GM21381 (cell line): ENCODE measurements at regions not wholly inside any gene's neighbourhood (a gene's known extent, or its start where the extent isn't known, plus 50 kb on each side); places are given as distances from the start of the nearest gene placed in this dataset.

Source experiments
- ATAC-seq: cut with Tn5 transposase; IDR thresholded peaks from one replicate; pipeline ENCODE4 v1.9.1; 2021; ENCODE audit warnings: mild to moderate bottlenecking, moderate library complexity; ENCODE audit not compliant: unreplicated experiment

- ATAC-seq, result peak; percentile 94
These were observed 218.1 kb downstream of the WDR11 start for GRCh38 chr10:121069061-121069850.

DNA sequence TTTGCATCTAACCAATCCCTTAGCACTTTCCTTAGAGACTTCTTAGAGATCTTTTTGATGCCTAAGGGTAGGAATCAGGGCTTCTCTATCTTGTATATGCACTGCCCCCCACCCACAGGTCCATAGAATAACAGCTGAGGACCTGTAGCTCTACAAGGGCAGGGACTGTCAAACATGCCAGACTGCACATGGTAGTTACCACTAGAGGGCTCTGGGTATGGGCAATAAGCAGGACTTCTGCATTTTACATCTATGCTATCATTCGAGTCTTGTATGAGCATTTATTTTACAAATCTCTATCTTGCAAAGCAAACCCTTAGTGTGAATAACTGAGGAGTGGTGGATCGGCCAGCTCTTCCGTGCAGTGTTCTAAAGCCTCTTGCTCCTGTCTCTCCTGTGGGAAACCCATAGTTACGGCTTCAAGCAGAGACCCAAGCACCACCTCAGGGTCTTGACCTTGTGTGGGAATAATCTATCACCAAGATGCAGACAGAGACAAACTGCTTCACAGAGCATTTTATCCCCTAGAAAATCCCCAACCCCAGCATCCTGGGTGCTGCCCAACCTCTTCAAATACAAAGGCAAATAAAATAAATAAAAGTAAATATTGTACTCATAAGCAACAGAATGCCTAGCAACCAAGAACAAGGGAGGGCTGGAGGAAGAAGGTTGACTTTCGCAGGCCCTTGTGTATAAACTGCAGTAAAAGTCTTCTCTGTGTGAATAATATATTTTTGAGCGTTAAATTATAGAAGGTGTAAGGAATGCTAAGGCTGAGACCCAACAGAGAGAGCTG lies 219.3 kb downstream of the WDR11 start:
- no peak for ATAC-seq

GRCh38 chr10:121071901-121072300 lies 220.7 kb downstream of the WDR11 start:
- no peak for ATAC-seq

DNA sequence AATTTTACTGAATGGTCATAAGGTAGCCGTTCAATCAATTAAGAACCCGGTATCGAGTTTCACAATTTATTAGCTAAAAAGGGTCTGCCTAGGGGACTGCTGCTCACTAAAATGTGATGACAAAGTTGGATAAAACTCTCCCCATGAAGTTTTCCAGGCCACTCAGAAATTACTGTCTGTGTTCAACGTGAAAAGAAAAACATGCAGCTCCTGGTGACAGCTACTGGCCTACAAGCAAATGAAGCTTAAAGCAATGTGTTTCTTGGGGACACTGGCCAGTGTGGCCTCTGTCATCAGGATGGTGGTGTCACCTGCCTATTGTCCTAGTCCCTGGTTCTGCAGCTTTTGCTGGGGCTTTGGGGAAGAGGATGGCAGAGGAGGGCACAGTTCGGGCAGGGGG lies 222.6 kb downstream of the WDR11 start:
- ATAC-seq, result no peak

GRCh38 chr10:121076776-121077715 lies 225.9 kb downstream of the WDR11 start:
- ATAC-seq, result no peak

DNA sequence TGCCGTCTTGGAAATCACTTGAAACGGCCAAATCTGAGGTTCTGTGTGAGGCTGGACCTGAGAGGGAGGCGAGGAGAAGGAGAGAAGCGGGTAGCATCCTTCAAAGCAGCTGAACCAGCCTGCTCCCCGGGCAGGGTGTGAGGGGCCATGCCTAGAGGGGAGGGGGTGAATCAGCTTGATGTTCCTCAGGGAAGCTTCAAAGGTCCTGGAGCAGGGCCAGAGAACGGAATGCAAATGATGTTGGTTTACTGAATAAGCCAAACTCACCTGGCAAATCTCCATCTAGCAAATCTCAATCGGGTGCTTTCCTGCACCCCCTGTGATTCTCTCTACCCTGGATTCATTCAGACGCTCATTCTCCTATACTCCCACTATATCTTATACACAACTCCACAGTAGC lies 226.9 kb downstream of the WDR11 start:
- no peak for ATAC-seq

DNA sequence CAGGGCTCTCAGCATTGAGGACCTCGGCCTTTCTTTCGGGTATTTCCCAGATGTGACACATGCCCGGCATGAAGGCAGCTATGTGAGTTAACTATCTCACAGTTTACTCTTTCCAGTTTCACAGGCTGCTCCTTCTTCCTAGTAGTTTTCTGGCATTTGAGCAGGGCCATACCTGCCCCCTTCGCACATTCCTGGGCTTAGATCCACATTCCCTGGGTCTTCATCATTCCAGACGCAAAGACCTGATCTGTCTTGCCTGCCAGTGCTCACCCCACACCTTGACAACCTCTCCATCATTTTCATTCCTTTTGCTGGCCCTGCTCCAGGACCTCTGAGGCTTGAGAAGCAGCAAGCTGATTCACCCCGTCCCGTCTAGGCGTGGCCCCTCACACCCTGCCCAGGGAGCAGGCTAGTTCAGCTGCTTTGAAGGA lies 227.5 kb downstream of the WDR11 start:
- no peak for ATAC-seq

DNA sequence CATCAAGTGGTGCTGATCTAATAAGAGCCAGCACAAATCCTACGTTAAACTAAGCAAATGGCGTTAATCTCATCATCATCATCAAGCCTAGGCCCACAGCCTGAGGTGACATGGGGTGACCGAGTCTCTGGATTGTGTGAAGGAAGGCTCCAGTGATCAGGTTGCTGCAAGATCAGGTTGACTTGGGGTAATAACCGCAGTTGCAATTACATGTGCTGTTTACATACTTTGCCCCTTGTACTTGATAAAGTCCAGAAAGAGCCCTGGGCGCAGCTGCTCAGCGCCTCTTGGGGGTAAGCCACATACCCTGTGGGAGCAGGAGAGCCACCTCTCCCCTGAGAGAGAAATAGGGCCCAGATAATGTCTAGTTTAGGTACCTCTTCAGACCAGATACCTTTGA lies 228.1 kb downstream of the WDR11 start:
- ATAC-seq, result no peak

DNA sequence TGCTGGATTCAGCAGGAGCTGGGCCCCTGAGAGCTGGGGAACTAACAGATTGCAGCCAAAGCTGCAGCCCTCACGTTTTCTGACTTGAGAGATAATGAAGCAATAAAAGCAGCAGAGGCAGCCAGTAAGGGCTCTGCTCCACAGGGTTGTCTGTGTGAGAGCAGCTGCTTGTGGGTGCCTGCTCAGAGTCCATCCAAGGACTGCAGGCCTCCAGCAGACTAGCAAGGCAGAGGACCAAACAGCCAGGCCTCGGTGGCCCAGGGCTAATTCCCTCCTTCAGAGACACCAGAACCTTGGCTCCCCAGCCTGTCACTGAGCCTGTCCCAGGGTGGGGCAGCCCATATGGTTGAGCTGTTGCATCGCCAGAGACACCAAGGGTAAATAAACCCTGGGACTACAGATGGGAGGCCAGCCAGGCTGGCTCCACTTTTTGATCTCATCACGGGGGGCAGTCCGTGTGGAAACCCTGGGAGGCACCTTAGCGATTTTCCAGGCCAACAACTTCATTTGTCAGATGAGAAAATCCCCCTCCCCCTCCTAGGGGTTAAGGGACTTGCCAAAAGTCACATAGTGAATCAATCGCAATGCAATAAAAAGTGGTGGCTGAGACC lies 229.2 kb downstream of the WDR11 start:
- ATAC-seq, result no peak

GRCh38 chr10:121081306-121081705 lies 230.1 kb downstream of the WDR11 start:
- no peak for ATAC-seq

- no peak for ATAC-seq
These were observed 231.8 kb downstream of the WDR11 start for GRCh38 chr10:121082984-121083383.

- ATAC-seq, result no peak
These were observed 233.0 kb downstream of the WDR11 start for GRCh38 chr10:121084016-121084674.

DNA sequence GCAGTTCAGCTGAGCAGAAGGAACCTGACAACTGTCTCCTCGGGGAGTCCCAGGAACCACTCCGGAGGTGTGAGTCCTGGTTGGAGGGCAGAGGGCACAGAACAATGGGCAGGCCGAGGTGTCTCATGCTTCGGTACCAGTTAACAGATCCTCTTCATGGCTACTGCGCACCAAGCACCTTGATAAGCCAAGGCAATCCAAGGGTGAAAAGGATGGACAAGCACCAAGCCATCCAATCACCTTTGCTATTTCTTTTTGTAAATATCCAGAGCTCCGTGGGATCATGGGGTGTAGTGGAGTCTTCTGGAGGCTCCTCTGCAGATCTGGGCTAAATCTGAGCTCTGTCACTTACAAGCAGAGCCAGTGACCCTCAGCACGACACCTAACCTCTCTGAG lies 233.5 kb downstream of the WDR11 start:
- no peak for ATAC-seq

GRCh38 chr10:121085367-121085766 lies 234.2 kb downstream of the WDR11 start:
- no peak for ATAC-seq

DNA sequence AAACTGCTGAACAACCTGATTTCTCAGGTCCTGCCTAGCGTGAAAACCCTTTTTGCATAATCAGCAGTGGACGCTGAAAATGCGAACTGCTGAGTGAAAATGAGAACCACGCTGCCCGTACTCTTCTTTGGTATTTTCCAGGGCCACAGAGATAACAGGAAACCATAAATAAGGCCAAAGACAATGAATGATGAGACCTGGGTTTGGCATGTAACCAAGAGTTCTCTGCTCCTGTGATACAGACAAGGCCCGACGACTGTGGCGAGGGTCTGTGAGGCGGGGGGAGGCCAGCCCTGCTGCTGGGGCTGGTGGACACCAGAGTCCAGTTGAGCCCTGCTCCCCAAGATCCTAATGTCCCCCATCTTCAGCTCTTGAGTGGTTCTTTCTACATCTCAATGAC lies 236.0 kb downstream of the WDR11 start:
- ATAC-seq, result no peak

DNA sequence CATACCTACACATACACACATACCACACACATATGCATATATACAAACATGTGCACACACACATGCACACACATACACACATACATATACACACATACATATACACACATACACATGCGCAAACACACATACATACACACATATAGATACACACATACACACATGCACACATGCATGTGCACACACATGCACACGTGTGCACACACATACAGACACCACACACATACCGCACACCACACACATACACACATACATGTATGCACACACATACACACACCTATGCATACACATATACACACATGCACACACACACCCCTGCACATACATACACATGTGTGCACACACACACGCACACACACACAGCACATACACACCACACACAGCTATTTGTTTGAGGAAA lies 236.5 kb downstream of the WDR11 start:
- no peak for ATAC-seq

DNA sequence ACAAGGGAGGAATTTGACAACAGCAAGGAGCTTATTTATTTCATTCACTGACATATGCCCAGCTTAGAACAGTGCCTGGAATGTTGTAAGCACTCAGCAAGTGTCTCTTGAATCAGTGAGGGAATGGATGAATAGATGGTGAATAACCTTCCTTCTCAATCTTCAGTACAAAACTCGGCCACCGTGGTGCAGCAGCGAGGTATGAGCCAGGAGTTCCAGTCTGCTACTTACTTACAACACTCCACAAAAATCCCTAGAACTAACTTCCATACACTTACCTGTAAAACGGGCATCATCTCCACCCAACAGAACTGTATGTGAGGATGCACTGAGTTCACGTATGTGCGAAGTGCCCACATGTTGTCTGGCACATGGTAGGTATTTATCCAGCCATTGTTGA lies 237.4 kb downstream of the WDR11 start:
- ATAC-seq, result no peak

GRCh38 chr10:121089434-121089833 lies 238.3 kb downstream of the WDR11 start:
- ATAC-seq, result no peak

DNA sequence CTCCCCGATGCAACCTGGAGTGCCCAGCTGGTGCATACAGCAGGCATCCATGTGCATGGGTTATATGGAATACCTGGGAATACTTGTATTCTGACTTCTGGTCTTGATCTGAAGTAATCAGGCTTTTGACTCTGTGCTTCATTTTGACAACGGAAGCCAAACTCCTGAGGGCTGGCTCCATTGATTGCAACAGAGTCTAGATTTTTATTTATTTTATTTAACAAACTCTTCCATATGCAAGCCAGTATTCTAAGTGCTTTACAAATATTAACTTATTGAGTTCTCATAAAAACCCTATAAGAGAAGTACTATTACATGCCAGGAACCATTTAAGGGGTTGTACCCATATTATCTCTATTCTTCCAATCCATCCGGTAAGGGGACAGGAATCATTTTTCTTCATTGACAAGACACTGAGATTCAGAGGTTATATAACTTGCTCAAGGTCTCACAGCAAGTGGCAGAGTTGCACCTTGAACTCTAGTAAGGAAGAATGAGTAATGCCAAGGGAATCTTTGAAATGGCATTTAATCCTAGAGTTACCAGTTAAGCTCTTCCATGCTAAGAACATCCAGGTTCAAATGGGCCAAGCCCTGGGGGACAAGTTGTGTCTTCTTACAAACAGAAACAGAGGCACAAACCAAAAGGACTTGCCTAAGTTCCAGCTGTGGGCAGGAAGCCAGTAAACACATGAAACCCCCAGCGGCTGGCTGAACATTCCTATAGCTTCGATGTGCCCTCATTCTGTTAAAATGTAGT lies 241.0 kb downstream of the WDR11 start:
- ATAC-seq, result no peak

DNA sequence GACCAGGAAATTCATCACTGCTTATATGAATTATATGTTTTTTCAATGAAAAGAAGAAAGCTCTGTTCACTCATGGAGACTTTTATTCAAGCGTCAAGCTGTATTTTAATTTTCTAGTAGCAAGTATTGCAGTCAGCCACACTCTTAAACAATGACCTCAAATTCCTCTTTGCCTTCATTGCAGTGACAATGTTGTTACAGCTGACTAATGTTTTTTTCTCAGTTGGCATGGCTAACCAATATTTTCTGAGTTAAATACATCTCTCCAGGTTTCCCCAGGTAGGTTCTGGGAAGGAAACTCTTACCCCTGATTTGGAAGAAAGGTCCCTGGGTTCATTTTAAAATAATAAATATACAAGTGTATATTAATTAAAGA lies 241.5 kb downstream of the WDR11 start:
- no peak for ATAC-seq
